AG10803 (cell line): ENCODE measurements at regions not wholly inside any gene's neighbourhood (a gene's known extent, or its start where the extent isn't known, plus 50 kb on each side); places are given as distances from the start of the nearest gene placed in this dataset.

Source experiments
- DNase-seq: peaks from one replicate; pipeline ENCODE4 v3.0.0; 2010; ENCODE audit warnings: low read depth
- H3K4me3 ChIP-seq: 2 replicates; pipeline ENCODE4 v1.5.1; 2011; ENCODE audit warnings: mild to moderate bottlenecking, low read length, control low read depth
- TF ChIP-seq, protein P1 (sequence below): conservative IDR thresholded peaks from 2 replicates; pipeline ENCODE4 v1.5.1; 2011; ENCODE audit warnings: mild to moderate bottlenecking, low read length, control low read depth, inconsistent platforms

DNA sequence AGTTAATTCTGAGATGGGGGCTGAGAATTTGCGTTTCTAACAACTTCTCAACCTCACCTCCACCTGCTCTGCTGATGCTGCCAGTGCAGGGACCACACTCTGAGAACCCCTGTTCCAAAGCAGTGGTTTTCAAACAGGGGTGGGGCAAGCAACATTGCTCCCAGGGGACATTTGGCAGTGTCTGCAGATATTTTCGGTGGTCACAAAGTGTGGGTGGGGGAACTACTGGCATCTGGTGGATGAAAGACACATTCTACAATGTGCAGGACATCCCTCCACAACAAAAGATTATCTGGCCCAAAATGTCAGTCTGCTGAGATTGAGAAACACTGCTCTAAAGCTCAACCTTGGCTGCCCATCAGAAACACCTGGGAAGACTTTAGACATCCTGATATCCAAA lies 188.7 kb upstream of the SATB2 start:
- no peak overlapping the region for H3K4me3 ChIP-seq
- TF ChIP-seq, protein P1, sequence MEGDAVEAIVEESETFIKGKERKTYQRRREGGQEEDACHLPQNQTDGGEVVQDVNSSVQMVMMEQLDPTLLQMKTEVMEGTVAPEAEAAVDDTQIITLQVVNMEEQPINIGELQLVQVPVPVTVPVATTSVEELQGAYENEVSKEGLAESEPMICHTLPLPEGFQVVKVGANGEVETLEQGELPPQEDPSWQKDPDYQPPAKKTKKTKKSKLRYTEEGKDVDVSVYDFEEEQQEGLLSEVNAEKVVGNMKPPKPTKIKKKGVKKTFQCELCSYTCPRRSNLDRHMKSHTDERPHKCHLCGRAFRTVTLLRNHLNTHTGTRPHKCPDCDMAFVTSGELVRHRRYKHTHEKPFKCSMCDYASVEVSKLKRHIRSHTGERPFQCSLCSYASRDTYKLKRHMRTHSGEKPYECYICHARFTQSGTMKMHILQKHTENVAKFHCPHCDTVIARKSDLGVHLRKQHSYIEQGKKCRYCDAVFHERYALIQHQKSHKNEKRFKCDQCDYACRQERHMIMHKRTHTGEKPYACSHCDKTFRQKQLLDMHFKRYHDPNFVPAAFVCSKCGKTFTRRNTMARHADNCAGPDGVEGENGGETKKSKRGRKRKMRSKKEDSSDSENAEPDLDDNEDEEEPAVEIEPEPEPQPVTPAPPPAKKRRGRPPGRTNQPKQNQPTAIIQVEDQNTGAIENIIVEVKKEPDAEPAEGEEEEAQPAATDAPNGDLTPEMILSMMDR, result no peak
- no peak for DNase-seq

DNA sequence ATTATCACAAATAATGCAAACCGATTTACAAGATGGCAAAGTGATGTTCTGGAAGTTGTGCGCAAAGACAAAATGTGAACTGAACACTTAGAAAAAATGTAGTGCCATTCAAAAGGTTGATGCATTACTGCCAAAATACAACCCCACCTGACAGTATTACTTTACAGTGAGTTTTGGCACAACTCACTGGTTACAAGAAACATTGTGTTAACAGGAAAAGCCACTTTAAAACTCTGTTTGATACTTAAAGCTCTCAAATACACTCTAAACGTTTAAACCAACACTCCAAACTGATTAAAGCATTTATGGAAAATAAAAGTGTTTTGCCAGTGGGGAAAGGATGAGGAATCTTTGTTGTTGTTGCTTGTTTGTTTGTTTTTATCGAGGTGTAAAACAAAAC lies 173.4 kb upstream of the SATB2 start:
- H3K4me3 ChIP-seq, result no peak overlapping the region
- TF ChIP-seq, protein P1, result no peak
- no peak for DNase-seq

DNA sequence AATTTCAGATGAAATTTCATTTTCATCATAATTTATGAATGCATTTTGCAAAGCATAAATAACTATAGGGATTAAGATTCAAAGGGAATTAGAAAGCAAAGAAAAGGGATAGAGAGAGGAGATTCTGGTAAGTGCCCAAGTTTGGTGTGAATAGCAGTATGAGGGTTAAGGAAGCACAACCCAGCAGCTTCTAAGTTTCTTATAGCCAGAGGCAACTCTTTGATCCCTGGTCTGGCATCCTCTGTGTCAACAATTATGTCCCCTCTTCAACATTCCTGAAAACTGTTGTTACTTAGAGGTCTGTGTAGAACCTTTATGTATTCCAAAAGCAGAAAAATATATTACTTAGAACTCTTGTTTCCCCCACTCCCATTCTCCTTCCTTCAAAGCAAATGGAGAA lies 171.6 kb upstream of the SATB2 start:
- no peak overlapping the region for H3K4me3 ChIP-seq
- DNase-seq, result no peak
- TF ChIP-seq, protein P1, result no peak

DNA sequence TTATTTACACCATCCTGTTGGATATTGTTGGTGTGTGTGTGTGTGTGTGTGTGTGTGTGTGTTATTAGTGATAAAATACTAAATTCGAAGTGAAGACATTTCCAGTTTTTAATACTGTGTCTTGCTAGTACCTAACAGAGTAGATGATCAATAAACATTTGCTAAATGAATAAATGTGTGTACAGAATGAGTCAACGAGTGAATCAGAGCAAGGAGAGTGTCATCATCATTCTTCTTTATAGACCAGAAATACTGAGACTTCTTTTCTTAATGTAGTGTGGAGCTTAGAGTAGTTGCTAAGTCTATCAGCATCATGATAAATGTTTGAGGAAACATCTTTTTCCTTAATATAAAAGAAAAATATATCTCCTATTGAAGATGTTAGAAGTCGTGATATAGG lies 169.7 kb upstream of the SATB2 start:
- TF ChIP-seq, protein P1, result no peak
- no peak overlapping the region for H3K4me3 ChIP-seq
- no peak for DNase-seq

DNA sequence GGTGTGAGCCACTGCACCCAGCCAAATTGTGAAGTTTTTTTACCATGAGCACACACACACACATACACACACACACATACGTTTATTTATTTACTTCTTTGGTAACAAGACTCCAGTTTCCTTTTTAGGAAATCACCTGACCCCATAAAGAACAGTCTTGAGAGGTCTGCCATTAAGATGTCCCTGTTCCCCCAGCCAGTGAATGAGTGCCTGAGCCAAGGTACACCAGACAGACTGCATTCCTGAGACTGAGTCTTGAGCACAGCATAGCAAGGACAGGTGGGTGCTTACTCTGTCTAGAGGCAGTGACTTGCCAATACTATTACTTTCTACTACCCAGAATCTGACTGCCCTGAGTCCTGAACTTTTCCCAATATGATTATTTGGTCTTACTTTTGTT lies 167.2 kb upstream of the SATB2 start:
- no peak overlapping the region for H3K4me3 ChIP-seq
- TF ChIP-seq, protein P1, result no peak
- DNase-seq, result no peak

DNA sequence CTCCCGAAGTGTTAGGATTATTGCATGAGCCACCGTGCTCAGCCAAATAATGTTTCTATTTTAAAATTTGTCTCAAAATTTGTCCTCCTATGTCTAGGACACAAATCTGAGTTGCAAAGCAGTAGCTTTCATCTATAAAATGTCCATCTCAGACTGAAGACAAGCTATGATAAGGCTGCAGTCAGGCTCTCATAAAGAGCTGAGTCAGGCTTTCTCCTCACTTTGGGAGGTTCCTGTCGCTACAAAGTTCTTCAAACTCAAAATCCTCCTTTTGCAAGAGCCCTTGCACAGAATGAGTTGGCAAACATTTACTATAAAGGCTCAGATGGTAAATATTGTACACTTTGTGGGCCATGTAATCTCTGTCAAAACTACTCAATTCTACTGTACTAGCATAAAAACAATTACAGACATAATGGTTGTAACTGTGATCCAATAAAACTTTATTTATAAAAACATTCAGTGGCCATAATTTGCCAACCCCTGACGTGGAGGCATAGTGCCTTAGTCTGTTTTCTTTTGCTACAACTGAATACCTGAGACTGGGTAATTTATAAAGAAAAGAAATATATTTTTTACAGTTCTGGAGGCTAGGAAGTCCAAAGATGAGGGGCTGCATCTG lies 154.9 kb upstream of the SATB2 start:
- no peak for DNase-seq
- TF ChIP-seq, protein P1, result no peak
- H3K4me3 ChIP-seq, result no peak overlapping the region

DNA sequence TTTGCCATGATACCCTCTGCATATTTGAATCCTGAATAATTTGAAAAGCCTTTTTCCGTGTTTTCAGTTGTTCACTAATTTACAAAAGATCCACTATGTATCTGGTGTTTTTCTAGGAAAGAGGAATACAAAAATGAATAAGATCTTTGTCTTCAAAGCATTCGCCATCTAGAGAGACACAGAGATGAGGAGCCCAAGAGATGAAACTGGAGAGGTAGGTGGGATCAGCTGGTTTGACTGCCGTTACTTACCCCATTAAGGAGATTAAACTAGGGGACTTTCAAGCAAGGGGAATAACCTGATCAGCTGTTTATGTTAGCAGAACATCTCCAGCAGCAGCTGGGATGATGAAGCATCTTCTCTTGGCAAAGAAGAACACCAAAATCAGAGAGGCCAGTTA lies 150.2 kb upstream of the SATB2 start:
- TF ChIP-seq, protein P1, result no peak
- no peak for DNase-seq
- H3K4me3 ChIP-seq, result no peak overlapping the region
